ENCODE measurements at regions not wholly inside any gene's neighbourhood (a gene's known extent, or its start where the extent isn't known, plus 50 kb on each side); places are given as distances from the start of the nearest gene placed in this dataset.

DNA sequence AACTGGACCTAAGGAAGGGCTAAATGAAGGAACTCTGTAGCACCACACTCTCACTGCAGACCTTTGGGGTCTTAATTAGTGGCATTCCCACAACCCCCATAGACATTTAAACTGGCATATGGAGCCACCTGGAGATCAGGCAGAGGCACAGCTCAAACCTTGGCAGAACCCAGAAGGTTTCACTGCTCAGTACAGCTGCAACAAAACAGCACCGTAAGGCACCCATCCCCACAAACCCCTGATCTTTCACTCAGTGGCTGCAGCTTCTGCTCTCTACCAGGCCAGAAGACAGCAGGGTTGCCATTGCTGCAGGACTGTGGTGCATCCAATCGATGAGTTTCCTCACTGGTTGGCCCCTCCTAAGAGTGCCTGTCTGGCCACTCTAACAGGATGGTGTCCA, 361.6 kb upstream of the VRK2 start:
- no peak for TF ChIP-seq CTCF (IDR thresholded peaks at IDR 0.05; ENCODE audit: insufficient read depth in 1 of 2, low read depth in 1 of 2, low read length in 1 of 2, severe bottlenecking in 1 of 2, unreplicated experiment in 1 of 2)
- intact Hi-C loops (cut with micrococcal nuclease; ENCODE audit: unreplicated experiment): no loop called here
- CTCF ChIA-PET: no interaction called here

GRCh38 chr2:57692395-57692794, 354.2 kb upstream of the VRK2 start:
- Histone ChIP-seq H3K9me3 (peaks cover 5% of the 10 kb centered on the region; the same call in 1 of the 2 replicates), H3K36me3 (ENCODE audit: control insufficient read depth, insufficient read depth, low read length) (no peaks in the 10 kb centered on the region), H3K4me3 (ENCODE audit: low read depth, low read length) (no peak overlapping the region), H3K27me3 (replicated peaks; ENCODE audit: control insufficient read depth, insufficient read depth, low read length) (no peaks in the 10 kb centered on the region), H3K4me1 (no peaks in the 10 kb centered on the region)
- Mint-ChIP-seq H3K36me3 (ENCODE audit: insufficient read depth, unreplicated experiment) (no peaks in the 10 kb centered on the region), H3K4me1 (ENCODE audit: low read depth, unreplicated experiment) (no peaks in the 10 kb centered on the region), H3K4me3 (ENCODE audit: unreplicated experiment) (no peak overlapping the region), H3K9me3 (ENCODE audit: unreplicated experiment) (peaks cover 40% of the 10 kb centered on the region), H3K27ac (ENCODE audit: unreplicated experiment) (no peak overlapping the region), H3K27me3 (ENCODE audit: insufficient read depth, unreplicated experiment) (peaks cover 7% of the 10 kb centered on the region)
- no peak for DNase-seq
- intact Hi-C loops (cut with micrococcal nuclease; ENCODE audit: unreplicated experiment): no loop called here
- ChIA-PET POLR2A (no interaction called here), CTCF (no interaction called here)
- no TSS peak for BruUV-seq (replicated peaks)
- no peak for TF ChIP-seq CTCF (IDR thresholded peaks at IDR 0.05; ENCODE audit: insufficient read depth in 1 of 2, low read depth in 1 of 2, low read length in 1 of 2, severe bottlenecking in 1 of 2, unreplicated experiment in 1 of 2)

More for the DNA sequence above, 361.6 kb upstream of the VRK2 start:
- H3K4me3 ChIP-seq (ENCODE audit: low read depth, low read length): no peak overlapping the region
- Mint-ChIP-seq H3K36me3 (ENCODE audit: insufficient read depth, unreplicated experiment) (no peaks in the 10 kb centered on the region), H3K27me3 (ENCODE audit: insufficient read depth, unreplicated experiment) (no peaks in the 10 kb centered on the region), H3K27ac (ENCODE audit: unreplicated experiment) (no peak overlapping the region), H3K9me3 (ENCODE audit: unreplicated experiment) (peaks cover 23% of the 10 kb centered on the region), H3K4me3 (ENCODE audit: unreplicated experiment) (no peak overlapping the region), H3K4me1 (ENCODE audit: low read depth, unreplicated experiment) (no peaks in the 10 kb centered on the region)
- no peaks in the 10 kb centered on the region; the same call in 1 of the 2 replicates for H3K9me3 ChIP-seq
- H3K36me3 ChIP-seq (ENCODE audit: control insufficient read depth, insufficient read depth, low read length): no peaks in the 10 kb centered on the region
- H3K27me3 ChIP-seq (replicated peaks; ENCODE audit: control insufficient read depth, insufficient read depth, low read length): no peaks in the 10 kb centered on the region
- POLR2A ChIA-PET: no interaction called here
- no peak for DNase-seq
- no peaks in the 10 kb centered on the region for H3K4me1 ChIP-seq
- no TSS peak for BruUV-seq (replicated peaks)

- Mint-ChIP-seq H3K27me3 (ENCODE audit: insufficient read depth, unreplicated experiment) (peaks cover 7% of the 10 kb centered on the region), H3K36me3 (ENCODE audit: insufficient read depth, unreplicated experiment) (no peaks in the 10 kb centered on the region), H3K9me3 (ENCODE audit: unreplicated experiment) (peaks cover 35% of the 10 kb centered on the region), H3K4me3 (ENCODE audit: unreplicated experiment) (no peak overlapping the region), H3K27ac (ENCODE audit: unreplicated experiment) (no peak overlapping the region), H3K4me1 (ENCODE audit: low read depth, unreplicated experiment) (no peaks in the 10 kb centered on the region)
- TF ChIP-seq CTCF (IDR thresholded peaks at IDR 0.05; ENCODE audit: insufficient read depth in 1 of 2, low read depth in 1 of 2, low read length in 1 of 2, severe bottlenecking in 1 of 2, unreplicated experiment in 1 of 2): no peak
- Histone ChIP-seq H3K27me3 (replicated peaks; ENCODE audit: control insufficient read depth, insufficient read depth, low read length) (no peaks in the 10 kb centered on the region), H3K4me3 (ENCODE audit: low read depth, low read length) (no peak overlapping the region), H3K36me3 (ENCODE audit: control insufficient read depth, insufficient read depth, low read length) (no peaks in the 10 kb centered on the region), H3K9me3 (peaks cover 5% of the 10 kb centered on the region; the same call in 1 of the 2 replicates), H3K4me1 (no peaks in the 10 kb centered on the region)
- intact Hi-C loops (cut with micrococcal nuclease; ENCODE audit: unreplicated experiment): no loop called here
- ChIA-PET POLR2A (no interaction called here), CTCF (no interaction called here)
- no TSS peak for BruUV-seq (replicated peaks)
- DNase-seq: no peak
These were observed 353.4 kb upstream of the VRK2 start for GRCh38 chr2:57693177-57693576.

All from Caco-2 (cell line).